ENCODE measurements at regions not wholly inside any gene's neighbourhood (a gene's known extent, or its start where the extent isn't known, plus 50 kb on each side); places are given as distances from the start of the nearest gene placed in this dataset.
"Not testable (repeated sequence)": the region's sequence is repeated elsewhere in the genome, so short reads cannot be mapped to it uniquely, and the experiment has no call there.

DNA sequence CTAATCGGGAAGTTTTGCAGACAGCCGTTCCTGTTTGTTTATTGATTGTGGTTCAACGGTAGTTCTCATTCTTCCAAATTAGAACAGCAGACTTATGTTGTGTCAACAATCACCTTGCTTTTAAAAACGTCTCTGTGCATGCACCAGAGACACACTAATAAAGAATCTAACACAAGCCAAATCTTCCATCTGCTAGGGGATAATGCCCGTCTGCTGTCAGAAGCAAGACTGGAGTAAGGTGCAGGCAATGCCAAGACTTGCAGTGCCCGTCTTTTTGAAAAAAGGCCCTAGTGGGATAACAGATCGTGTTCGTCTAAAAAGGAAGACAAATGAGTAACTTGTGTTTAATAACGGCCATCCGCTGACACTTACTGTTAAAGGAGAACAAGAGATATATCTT is 158.4 kb downstream of the KCNJ2 start:
- no peak for DNase-seq (ENCODE audit: low spot score)
- Histone ChIP-seq H3K4me3 (ENCODE audit: low read depth, low read length, poor library complexity, severe bottlenecking) (no peak overlapping the region), H3K4me1 (ENCODE audit: insufficient read depth, low read length, poor library complexity, severe bottlenecking) (no peaks in the 10 kb centered on the region), H3K36me3 (ENCODE audit: insufficient read depth, low read length, poor library complexity, severe bottlenecking) (no peaks in the 10 kb centered on the region), H3K9me3 (ENCODE audit: low read depth, low read length, poor library complexity, severe bottlenecking) (no peaks in the 10 kb centered on the region), H3K27me3 (replicated peaks; ENCODE audit: insufficient read depth, low read depth, low read length, poor library complexity) (no peaks in the 10 kb centered on the region), H3K27ac (ENCODE audit: low read depth, low read length, poor library complexity, severe bottlenecking) (no peak overlapping the region)
- ChIA-PET POLR2A (ENCODE audit: low non-redundant PET) (no interaction called here), CTCF (no interaction called here)
- TF ChIP-seq EZH2 (IDR thresholded peaks at IDR 0.05; ENCODE audit: borderline replicate concordance, low read depth, low read length, poor library complexity, severe bottlenecking): no peak
- TF ChIP-seq, protein P1, sequence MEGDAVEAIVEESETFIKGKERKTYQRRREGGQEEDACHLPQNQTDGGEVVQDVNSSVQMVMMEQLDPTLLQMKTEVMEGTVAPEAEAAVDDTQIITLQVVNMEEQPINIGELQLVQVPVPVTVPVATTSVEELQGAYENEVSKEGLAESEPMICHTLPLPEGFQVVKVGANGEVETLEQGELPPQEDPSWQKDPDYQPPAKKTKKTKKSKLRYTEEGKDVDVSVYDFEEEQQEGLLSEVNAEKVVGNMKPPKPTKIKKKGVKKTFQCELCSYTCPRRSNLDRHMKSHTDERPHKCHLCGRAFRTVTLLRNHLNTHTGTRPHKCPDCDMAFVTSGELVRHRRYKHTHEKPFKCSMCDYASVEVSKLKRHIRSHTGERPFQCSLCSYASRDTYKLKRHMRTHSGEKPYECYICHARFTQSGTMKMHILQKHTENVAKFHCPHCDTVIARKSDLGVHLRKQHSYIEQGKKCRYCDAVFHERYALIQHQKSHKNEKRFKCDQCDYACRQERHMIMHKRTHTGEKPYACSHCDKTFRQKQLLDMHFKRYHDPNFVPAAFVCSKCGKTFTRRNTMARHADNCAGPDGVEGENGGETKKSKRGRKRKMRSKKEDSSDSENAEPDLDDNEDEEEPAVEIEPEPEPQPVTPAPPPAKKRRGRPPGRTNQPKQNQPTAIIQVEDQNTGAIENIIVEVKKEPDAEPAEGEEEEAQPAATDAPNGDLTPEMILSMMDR (conservative IDR thresholded peaks at IDR 0.05; ENCODE audit: low read depth, low read length): no peak
- intact Hi-C loops (cut with micrococcal nuclease; ENCODE audit: unreplicated experiment): no loop called here
- BruUV-seq (replicated peaks): no TSS peak

DNA sequence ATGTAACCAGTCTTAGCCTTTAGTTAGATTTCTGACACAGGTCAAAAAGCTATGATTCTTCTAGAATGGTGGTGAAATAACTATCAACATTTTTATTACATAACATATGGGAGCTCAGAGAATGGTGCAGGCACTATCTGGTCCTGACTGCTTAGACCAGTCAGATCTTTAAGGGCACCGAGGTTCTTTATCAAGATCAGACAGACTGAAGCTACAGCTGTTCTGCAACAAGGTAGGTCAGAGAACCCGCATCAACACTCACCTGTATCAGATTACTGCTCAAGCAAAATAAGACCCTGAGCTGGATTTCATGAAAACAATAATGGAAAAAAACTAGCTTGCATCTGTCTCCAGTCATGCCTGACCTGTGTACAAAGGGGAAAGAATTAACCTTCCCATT is 160.4 kb downstream of the KCNJ2 start:
- H3K9me3 ChIP-seq (ENCODE audit: low read depth, low read length, poor library complexity, severe bottlenecking): no peaks in the 10 kb centered on the region
- POLR2A ChIA-PET (ENCODE audit: low non-redundant PET): no interaction called here
- BruUV-seq (replicated peaks): no TSS peak
- H3K36me3 ChIP-seq (ENCODE audit: insufficient read depth, low read length, poor library complexity, severe bottlenecking): no peaks in the 10 kb centered on the region
- H3K27me3 ChIP-seq (replicated peaks; ENCODE audit: insufficient read depth, low read depth, low read length, poor library complexity): no peaks in the 10 kb centered on the region
- no peak overlapping the region for H3K27ac ChIP-seq (ENCODE audit: low read depth, low read length, poor library complexity, severe bottlenecking)
- TF ChIP-seq, protein P1 (conservative IDR thresholded peaks at IDR 0.05; ENCODE audit: low read depth, low read length): no peak
- no peak for TF ChIP-seq EZH2 (IDR thresholded peaks at IDR 0.05; ENCODE audit: borderline replicate concordance, low read depth, low read length, poor library complexity, severe bottlenecking)
- CTCF ChIA-PET: no interaction called here
- no peak for DNase-seq (ENCODE audit: low spot score)
- H3K4me3 ChIP-seq (ENCODE audit: low read depth, low read length, poor library complexity, severe bottlenecking): no peak overlapping the region
- H3K4me1 ChIP-seq (ENCODE audit: insufficient read depth, low read length, poor library complexity, severe bottlenecking): no peaks in the 10 kb centered on the region
- intact Hi-C loops (cut with micrococcal nuclease; ENCODE audit: unreplicated experiment): no loop called here

DNA sequence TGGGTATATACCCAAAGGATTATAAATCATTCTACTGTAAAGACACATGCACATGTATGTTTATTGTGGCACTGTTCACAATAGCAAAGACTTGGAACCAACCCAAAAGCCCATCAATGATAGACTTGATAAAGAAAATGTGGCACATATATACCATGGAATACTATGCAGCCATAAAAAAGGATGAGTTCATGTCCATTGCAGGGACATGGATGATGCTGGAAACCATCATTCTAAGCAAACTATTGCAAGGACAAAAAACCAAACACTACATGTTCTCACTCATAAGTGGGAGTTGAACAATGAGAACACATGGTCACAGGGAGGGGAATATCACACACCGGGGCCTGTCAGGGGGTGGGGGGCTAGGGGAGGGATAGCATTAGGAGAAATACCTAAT is 161.7 kb downstream of the KCNJ2 start:
- CTCF ChIA-PET; intact Hi-C loops (cut with micrococcal nuclease; ENCODE audit: unreplicated experiment); H3K27me3 ChIP-seq (replicated peaks; ENCODE audit: insufficient read depth, low read depth, low read length, poor library complexity); H3K9me3 ChIP-seq (ENCODE audit: low read depth, low read length, poor library complexity, severe bottlenecking); DNase-seq (ENCODE audit: low spot score); H3K4me3 ChIP-seq (ENCODE audit: low read depth, low read length, poor library complexity, severe bottlenecking); BruUV-seq (replicated peaks); POLR2A ChIA-PET (ENCODE audit: low non-redundant PET); H3K27ac ChIP-seq (ENCODE audit: low read depth, low read length, poor library complexity, severe bottlenecking); H3K36me3 ChIP-seq (ENCODE audit: insufficient read depth, low read length, poor library complexity, severe bottlenecking); H3K4me1 ChIP-seq (ENCODE audit: insufficient read depth, low read length, poor library complexity, severe bottlenecking): not testable (repeated sequence)

DNA sequence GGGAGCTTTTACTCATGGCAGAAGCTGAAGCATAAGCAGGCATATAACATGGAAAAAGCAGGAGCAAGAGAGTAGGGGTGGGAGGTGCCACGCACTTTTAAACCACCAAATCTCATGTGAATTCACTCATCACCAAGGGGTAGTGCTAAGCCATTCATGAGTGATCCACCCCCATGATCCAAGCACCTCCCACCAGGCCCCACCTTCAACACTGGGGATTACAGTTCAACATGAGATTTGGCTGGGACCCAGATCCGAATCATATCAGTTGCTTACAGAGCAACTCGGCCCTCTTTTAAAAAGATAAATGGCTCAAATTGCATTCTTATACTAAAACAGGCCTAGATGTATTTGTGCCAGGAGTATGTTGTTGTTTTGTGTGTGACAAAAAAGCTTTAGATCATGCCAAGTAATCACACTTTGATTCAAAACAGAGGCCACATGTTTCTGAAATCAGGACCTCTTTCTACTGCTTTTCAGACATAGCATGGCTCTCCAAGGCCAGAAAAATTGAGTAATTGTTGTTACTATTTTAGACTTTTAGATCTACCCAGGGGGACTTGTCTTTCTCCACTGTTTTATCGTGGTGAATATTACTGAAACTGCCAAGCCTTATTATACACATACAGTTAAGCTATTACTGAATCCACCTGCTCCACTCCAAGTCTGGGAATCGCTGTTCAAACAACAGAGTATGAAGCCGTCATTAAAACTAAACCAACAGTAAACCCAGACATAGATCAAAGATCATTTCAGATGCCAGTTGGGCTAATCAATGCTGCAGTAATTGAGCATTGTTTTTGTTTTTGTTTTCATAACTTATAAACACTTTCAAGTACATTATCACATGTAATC is 163.3 kb downstream of the KCNJ2 start:
- no TSS peak for BruUV-seq (replicated peaks)
- Histone ChIP-seq H3K27me3 (replicated peaks; ENCODE audit: insufficient read depth, low read depth, low read length, poor library complexity) (no peaks in the 10 kb centered on the region), H3K4me1 (ENCODE audit: insufficient read depth, low read length, poor library complexity, severe bottlenecking) (no peaks in the 10 kb centered on the region), H3K9me3 (ENCODE audit: low read depth, low read length, poor library complexity, severe bottlenecking) (no peaks in the 10 kb centered on the region), H3K36me3 (ENCODE audit: insufficient read depth, low read length, poor library complexity, severe bottlenecking) (no peaks in the 10 kb centered on the region), H3K27ac (ENCODE audit: low read depth, low read length, poor library complexity, severe bottlenecking) (no peak overlapping the region), H3K4me3 (ENCODE audit: low read depth, low read length, poor library complexity, severe bottlenecking) (no peak overlapping the region)
- no peak for DNase-seq (ENCODE audit: low spot score)
- POLR2A ChIA-PET (ENCODE audit: low non-redundant PET): no interaction called here
- CTCF ChIA-PET: no interaction called here
- intact Hi-C loops (cut with micrococcal nuclease; ENCODE audit: unreplicated experiment): no loop called here
- TF ChIP-seq, protein P1 (conservative IDR thresholded peaks at IDR 0.05; ENCODE audit: low read depth, low read length): no peak
- TF ChIP-seq EZH2 (IDR thresholded peaks at IDR 0.05; ENCODE audit: borderline replicate concordance, low read depth, low read length, poor library complexity, severe bottlenecking): no peak
